HG03432 (cell line): ENCODE measurements at regions not wholly inside any gene's neighbourhood (a gene's known extent, or its start where the extent isn't known, plus 50 kb on each side); places are given as distances from the start of the nearest gene placed in this dataset.

Source experiments
- ATAC-seq: cut with Tn5 transposase; IDR thresholded peaks from one replicate; pipeline ENCODE4 v1.9.1; 2021; ENCODE audit warnings: mild to moderate bottlenecking, moderate library complexity; ENCODE audit not compliant: unreplicated experiment

DNA sequence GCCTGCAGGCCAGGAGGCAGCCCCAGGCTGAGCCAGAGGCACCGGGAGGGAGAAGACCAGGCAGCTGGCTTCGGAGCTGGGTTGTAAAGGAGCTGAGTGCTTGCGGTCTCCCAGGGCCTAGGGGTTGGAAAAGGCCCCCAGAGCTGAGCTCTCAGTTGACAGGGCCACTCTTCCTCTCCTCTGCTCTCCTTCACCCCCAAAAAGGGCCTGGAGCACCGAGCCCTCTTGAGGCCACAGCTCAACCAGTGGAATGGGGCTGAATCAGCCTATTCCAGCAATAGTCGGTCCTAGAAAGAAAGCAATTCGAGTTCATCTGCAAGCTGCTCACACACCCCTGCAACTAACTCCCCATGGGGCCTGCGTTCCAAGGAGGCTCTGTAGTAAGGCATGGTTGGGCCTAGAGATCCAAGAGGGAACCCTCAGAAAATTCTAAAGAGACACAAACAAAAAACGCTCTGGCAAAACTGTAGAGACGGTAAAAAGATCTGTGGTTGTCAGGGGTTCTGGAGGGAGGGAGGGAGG lies 205.0 kb downstream of the BUD13 start:
- ATAC-seq: no peak

GRCh38 chr11:116563712-116564047 lies 209.1 kb downstream of the BUD13 start:
- no peak for ATAC-seq

DNA sequence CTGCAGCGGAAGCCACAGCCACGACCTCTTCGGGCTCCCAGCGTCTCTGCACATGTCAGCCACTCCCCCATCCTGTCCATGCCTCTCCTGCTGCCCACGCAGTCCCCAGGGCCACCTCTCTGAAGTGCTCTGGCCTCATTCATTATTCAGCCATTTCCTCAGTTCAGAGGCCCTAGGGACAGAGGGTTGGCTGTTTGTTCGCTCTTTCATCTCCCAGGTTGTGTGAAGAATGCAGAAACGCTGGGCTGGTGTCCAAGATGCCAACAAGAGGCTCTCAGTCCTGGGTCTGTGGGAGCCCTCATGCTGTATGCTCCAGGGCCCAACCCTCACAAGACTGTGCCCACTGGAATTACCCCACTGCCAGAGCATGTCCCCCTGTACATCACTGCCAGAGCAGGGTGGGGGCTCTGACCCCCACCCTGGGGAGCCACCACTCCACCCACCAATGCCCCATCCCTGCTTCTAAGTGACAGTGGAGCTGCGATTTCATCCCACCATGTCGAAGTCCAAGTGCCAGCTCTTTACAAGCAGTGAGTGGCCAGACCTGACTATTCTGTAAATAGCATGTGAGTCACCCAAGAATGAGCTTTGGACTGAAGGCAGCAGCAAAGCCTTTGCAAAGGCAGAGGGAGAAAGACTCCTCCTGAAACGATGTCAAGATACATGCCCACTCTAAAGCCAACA lies 209.6 kb downstream of the BUD13 start:
- no peak for ATAC-seq

GRCh38 chr11:116560589-116560988 lies 212.2 kb downstream of the BUD13 start:
- no peak for ATAC-seq

DNA sequence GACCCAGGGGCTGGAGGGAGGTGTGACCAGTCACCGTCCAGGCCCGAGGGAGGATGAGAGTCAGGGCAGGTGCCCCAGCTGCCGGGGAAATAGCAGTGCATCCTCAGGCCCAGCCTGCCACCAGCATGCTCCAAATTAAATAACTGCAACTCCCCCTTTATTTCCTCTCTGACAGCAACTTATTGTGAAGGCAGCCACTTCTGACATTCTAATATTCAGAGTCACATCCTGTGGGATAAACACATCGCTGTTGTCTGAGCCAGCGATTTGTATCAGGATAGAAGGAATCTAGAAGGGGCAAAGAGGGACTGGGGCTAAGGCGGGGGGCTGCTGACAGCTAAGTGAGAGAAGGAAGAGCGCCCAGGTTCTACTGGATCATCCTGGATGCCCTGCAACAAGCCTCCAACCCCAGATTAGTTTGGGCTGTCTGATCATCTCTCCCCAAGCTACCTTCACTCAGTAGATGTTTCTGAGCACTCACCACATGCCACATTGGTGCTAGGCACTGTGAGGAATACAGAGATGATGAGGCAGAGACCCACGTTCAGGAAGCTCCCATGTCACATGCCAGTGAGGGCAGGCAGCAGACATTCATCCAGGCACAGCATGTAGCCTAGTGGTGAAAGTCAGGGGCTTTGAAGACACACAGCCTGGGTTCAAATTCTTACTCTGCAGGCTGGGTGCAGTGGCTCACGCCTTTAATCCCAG lies 214.1 kb downstream of the BUD13 start:
- ATAC-seq: no peak

DNA sequence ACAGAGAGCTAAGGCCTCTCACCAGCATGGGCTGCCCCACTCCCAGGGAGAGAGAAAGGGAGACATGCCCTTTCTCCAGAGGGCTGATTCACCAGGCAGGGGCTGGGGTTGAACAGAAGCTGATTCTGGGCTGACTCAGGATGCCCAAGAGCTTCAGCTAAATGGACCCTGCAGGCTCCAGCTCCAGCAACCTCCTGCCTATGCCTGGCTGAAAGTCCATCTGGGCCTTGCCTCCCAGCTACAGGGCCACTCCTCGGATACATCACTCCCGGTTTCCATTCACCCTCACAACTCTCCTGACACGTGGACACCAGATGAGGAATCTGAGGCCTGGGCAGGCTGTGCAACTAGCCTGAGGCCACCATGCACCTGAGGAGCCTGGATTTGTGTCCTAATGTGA lies 215.5 kb downstream of the BUD13 start:
- ATAC-seq: no peak

GRCh38 chr11:116556483-116556882 lies 216.3 kb downstream of the BUD13 start:
- ATAC-seq: no peak

- ATAC-seq: no peak
These were observed 219.3 kb downstream of the BUD13 start for GRCh38 chr11:116553482-116553881.

- no peak for ATAC-seq
These were observed 221.2 kb downstream of the BUD13 start for GRCh38 chr11:116551576-116551975.

DNA sequence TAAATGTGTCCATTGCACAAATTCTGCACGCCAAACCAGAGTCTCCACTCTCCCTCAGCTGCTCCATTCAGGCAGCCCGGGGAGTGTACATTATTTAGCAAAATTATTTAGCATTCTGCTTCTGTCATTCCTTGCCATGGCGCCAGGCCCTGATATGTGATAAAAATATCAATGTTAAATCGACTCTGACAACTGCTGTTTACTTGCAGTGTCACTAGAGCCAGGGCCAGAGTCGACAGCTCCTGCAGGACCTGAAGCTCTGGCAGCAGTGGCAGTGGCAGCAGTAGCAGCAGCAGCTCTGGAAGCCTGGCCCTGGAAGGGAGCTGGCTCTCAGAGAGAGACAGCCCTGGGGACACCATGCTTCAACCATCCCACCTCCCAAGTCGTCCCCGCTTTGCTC lies 224.5 kb downstream of the BUD13 start:
- ATAC-seq: no peak

GRCh38 chr11:116547571-116547970 lies 225.2 kb downstream of the BUD13 start:
- ATAC-seq: no peak

GRCh38 chr11:116545912-116546311 lies 226.9 kb downstream of the BUD13 start:
- no peak for ATAC-seq

GRCh38 chr11:116544721-116545120 lies 228.1 kb downstream of the BUD13 start:
- no peak for ATAC-seq

GRCh38 chr11:116543911-116544475 lies 228.8 kb downstream of the BUD13 start:
- ATAC-seq: no peak

DNA sequence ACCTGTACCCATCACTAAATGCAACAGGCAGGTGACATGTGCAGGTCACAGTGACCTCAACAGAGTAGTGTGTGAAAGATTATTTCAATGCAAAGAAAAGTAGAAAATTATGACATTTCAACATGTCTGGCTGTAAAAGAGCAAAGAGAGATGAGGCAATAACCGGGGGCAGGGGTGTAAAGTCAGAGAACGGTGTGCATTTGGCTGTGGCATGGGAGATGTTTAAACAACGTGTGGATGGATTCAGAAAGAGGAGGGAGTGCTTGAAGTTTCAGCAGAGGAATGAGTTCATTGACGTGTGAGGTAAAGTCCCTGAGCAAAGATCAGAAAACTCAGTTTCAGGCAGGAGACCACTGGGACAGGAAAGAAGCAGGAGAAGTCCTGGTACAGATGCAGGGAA lies 229.7 kb downstream of the BUD13 start:
- no peak for ATAC-seq

DNA sequence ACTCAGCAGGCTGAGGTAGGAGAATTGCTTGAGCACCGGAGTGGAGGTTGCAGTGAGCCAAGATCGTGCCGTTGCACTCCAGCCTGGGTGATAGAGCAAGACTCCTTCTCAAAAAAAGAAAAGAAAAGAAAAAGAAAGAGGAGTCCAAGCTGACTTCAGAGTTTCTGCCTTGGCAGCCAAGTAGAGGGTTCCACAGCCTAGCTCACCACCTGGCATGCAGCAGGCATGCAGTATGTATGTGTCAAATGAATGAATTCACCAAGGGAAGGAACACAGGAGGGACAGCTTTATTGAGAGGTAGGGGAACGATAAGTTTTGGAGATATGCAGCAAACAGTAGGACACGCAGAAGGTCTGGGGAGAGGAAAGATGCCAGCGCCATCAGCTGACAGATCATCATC lies 230.4 kb downstream of the BUD13 start:
- no peak for ATAC-seq

DNA sequence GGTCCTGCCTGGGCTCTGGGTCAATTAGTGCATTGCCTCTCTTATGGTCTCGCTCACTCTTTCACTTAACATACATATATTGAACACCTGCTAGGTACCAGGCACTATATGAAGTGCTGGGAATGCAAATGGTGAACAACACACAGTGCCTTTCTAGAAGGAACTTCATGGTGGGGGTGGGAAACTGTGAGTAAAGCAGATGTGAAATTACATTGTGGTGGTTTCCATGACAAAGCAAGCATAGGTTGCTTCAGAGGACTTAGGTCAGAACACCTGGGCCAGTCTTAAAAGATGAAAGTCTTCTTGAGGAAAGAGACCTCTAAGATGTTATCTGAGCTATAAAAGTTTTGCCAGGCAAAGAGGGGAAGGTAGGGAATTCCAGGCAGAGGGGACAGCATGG lies 231.3 kb downstream of the BUD13 start:
- no peak for ATAC-seq

DNA sequence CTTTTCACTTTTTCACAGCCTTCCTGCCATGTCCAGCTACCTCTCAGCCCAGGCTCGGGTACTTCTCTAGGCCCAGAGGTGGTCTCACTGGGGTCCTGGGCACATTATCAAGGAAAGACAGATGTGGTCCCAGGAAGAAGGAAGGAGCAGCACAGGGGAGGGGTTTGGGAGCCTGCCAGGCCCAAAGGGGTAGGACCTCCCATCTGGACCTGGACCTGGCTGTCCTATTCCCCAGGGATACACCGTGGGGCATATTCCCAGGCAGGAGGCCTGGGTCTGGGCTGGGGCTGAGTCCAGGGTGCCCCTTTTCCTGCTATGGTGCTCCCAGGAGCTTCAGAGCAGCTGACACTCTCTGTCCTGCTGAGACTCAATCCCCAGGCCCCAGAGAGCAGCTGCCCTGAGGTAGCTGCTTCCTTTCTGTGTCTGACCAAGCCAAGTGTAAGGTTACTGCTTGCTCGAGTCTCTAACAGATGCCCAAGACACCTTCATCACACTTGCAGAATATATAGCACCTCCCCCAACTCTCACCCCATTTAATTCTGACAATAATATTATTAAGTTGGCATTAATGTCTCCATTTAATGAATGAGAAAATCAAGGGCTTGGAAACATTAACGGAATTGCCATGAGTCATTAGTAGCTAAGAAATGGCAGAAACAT lies 232.0 kb downstream of the BUD13 start:
- no peak for ATAC-seq

DNA sequence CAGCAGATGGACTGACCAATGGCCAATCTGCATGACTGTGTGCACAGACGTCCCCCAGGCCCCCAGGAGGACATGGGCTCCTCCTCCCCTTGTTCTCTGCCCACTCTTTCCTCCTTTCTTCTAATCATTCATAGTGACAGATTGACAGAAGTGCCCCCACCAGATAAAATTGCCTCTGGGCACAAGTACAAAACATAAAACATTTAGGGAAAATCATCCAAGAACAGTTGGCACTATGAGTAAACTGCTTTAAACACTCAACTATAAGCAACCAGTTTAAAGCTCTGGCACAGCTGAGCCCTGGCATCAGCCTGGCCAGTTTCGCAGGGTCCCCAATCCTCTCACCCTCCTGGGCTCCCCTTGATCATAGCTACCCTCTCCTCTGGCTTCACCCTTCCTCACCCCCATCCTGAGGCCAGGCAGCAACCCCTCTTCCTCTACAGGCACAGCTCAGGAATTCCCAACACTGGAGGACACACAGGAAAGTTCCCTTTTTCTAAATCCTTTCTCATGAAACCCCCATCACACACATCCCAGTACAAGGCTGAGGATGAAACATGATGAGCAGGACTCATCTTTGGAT lies 232.9 kb downstream of the BUD13 start:
- no peak for ATAC-seq

GRCh38 chr11:116539211-116539610 lies 233.6 kb downstream of the BUD13 start:
- ATAC-seq: no peak

GRCh38 chr11:116538677-116539076 lies 234.1 kb downstream of the BUD13 start:
- no peak for ATAC-seq
